Glomerular visceral epithelial cell (primary cell): ENCODE measurements at regions not wholly inside any gene's neighbourhood (a gene's known extent, or its start where the extent isn't known, plus 50 kb on each side); places are given as distances from the start of the nearest gene placed in this dataset.

Experiments
- DNase-seq: peaks from one replicate; pipeline ENCODE4 v3.0.0-alpha.2; 2016; ENCODE audit errors: extremely low spot score

DNA sequence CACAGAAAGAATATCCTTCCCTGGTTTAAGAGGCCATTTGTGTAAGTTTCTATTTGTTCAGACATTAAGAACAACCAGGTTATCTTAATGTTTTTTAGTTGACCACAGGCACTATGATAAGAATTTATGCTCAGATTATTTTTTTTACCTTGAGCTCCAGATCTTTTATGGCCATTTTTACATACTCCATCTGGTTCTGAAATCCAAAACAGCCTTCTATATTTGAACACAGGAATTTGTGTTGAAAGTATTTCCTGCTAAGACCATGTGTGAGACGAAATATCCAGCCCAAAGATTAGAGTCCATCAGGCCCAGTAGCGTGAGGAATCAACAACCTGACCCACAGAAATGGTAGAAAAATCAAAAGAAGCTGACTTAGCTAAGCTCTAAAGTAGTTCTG, 569.9 kb upstream of the FAT3 start:
- DNase-seq = no peak

DNA sequence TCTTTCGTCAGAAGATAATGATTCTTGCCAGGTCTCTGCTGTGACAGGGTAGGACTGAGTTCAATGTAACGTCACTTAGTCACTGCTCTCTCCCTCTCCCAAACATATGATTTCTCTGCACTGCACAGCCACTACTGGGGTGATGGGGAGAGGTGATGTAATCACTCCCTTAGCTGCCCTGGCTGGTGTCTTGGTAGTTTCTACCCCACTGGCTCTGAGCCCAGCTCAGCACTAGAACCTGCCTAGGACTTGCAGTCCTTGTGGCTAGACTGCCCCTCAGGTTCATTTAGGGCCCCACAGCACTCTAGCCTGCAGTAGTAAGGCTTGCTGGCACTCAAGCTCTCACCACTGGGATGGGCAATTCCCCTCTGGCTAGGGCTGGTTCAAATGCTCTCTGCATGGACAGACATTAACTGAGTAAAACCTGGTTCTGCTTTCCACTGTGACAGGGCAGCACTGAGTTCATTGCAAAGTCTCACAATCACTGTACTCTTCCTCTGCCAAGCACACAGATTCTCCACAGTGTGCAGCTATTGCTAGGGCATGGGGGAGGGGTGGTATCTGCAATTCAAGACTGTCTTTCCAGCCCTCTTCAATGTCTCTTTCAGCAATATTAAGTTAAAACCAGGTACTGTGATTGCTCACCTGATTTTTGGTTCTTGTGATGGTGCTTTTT, 571.4 kb upstream of the FAT3 start:
- peak; percentile 25 for DNase-seq

DNA sequence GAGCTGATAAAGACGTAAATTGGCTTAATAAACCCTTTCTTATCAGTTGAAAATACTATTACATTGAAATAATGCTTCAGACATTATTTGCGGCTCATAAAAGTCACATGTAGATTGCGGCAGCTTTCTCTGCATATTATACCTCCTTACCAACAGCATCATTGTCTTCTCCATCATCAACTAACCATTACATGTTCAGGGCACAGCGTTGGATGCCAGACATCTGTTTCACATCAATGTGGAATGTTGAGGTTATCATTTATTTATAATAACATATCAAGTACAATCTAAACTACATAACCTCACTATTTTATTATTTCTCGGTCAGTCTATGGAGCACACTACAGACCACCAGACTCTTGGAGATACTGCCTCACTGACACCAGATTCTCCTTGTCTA, 573.8 kb upstream of the FAT3 start:
- no peak for DNase-seq

DNA sequence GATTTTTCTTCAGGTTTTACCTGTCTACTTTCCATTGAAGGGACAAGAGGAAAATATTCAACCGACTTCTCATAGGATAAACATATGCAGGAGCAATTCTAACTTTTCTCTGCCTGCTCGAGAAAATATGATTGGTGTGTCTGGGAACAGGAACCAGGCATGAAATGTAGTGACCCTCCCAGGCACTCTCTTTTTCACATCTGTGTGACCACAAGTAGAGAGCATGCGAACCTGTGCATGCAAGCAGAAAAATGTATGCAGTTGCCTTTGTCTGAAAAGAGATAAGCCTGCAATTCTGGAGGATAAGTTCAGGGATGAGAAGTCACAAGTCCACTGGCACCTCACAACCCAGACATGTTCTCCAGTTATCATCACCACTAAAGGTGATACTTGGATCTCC, 583.5 kb upstream of the FAT3 start:
- no peak for DNase-seq

DNA sequence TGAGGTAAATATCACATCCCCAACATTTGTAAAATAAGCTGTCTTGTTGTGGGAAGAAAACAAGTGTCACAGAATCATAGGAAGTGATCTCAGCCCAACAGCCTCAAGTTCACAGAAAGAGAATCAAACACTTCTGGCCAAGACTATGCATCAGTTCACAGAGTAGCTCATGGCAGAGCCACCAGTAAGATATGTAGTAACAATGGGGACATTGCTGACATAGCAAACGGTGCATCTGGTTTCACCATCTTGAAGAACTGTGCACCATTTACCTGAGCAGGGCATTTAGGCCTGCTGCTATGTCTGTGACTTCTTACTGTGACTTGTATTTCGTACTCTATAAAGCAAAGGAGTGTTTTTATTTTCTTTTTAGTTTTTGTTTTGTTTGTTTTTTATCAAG, 585.3 kb upstream of the FAT3 start:
- no peak for DNase-seq

DNA sequence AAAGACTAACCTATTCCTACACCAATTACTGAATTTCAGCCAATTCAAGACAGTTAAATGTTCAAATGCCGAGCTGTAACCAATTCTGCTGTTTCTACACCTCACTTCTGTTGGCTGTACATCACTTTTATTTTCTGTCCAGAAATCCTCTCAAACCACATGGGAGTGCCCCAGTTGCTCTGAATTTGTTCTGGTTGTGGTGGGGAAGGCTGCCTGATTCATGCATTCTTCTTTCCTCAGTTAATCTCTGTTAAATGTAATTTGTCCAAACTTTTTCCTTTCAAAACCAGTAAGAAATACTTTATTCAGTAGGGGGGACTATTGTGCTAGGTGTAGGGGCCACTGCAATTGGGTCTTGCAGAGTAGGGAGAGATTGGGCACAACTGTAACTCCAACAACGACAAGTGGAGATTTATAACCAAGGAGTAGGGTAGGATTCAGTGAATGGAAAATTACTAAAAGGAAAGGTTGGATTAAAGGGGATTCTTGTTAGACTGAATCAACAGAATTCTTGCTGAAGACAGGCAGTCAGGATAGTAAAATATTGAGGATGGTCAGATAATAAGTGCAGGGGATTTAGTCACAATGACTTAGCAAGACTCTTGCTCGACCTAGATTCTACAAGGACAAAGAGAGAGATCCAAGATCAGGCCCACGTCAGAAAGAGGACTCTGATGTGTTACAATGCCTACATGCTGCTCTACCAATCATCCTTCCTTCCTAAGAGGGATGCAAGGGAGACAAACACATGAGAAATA, 593.5 kb upstream of the FAT3 start:
- no peak for DNase-seq

DNA sequence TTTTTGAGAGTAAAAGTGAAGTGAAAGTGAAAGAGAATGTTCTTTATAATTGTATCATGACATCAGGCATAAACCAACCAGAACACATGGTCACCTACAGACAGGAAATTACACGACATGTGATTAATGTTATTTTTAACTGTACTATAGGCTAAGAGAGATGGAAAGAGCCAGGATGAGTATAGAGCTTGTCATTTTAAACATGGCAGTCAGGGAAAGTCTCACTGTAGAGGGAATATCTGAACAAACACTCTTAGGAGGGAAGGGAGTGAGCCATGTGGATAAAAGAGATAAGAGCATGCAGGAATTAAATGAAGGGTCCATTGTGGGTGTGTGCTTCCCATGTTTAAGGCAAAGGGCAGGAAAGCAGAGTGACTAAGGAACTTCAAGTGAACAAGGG, 599.1 kb upstream of the FAT3 start:
- no peak for DNase-seq

DNA sequence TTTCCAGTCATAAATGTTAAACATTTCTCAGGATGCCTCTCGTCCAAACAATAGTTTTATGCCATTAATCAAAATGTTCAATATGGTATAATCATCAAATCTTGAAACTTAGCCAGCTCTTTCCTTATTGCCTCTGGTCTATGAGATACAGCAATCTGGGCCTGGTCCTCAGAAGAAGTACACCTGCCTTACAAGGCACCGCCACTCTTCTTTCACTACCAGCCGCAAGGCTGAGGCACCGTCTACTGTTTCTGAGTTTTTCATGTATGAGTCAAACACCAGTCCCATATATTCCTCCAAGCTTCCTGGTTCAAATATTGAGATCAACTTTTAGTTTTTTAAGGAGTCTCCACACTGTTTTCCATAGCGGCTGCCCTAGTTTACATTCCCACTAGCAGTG, 600.6 kb upstream of the FAT3 start:
- no peak for DNase-seq

DNA sequence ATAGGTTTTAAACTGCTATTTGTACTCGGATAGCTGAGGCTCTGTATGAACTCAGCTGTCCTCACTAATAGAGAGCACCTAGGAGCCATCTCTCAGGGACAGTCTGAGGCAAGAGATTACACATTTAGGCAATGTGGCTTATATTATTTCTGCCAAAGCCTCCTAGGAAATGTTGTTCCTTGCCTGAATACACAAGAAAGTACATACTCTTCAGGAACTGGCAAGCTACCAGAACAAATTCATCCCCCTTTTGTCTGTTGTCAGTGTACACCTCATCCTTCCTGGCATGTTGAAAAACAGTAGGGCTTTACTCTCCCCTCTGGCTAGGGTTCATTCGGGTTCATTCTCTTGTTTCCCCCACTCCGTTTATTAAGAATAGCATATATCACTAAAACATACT, 615.9 kb upstream of the FAT3 start:
- no peak for DNase-seq

DNA sequence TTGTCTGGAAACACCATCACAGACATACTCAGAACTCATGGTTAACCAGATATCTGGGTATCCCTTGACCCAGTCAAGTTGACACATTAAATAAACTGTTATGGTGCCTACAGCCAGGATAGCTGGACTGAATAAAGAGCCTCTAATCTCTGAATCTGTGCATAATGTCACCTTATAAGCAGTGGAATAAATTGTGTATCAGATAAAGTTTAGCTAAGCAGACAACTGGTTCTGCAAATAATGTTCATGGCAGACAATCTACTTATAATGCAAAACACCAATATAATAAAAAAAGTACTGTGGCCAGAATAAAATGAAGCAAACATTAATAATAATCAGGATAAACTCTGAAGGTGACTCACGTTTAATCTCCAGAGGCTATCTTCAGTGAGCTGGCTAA, 628.5 kb upstream of the FAT3 start:
- DNase-seq = no peak

DNA sequence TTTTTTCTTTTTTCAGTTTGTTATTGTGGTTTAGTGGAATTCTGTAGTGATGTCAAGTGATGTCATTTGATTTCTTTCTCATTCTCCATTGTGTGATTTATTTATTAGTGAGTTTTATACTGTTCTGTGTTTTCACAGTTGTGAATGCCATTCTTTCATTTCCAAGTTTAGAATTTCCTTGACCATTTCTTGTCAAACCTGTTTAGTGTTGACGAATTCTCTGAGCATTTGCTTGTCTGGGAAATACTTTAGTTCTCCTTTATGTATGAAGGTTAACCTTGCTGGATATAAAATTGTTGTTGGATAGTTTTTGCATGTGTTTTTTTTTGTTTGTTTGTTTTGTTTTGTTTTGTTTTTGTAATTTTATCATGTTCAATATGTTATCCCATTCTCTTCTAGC, 633.6 kb upstream of the FAT3 start:
- DNase-seq = no peak

DNA sequence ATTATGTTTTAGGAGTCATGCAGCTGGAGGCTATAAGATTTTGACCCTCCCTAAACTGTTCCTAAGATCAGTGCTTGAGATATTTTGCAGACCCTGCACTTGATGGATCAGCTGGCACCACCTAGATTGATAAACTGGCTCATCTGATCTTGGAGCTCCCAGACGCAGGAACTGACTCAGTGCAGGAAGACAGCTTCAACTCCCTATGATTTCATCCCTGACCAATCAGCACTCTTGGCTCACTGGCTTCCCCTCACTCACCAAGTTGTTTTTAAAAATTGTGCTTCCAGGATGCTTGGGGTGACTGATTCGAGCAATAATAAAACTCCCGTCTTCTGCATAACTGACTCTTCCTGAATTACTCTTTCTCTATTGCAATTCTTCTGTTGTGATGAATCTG, 637.5 kb upstream of the FAT3 start:
- no peak for DNase-seq

DNA sequence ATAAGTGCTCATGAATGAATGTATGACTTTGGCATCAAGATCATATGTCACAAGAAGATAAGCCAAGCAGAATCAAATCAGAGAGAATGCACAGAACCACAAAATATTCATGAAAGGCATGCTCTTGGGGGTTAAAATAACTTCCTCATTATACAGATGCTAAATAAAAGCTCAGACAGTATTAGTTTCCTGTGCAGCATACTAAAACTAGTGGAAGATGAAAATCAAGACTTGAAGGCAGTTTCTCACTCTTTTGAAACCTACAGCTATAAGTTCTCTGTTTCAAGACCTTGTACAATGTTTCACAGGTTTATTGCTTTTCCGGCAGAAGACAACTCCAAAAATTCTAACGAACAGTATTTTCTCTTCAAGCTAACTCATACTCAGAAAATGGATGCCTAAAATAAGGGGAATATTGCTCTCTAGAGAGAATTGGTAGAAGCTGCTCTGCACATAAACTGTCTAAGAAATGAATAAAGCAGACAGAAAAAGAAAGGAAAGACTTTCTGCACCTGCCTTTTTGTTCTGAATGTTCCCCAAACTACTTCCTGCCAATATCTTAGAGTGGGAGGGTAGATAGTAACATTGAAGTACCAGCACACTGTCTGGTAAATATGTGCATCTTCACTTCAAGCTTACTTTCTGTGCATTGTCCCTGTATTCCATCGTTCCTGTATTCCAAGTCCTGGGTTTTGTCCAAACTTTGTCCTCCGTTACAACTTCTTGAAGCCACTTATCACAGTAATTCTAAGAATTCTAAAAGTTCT, 639.4 kb upstream of the FAT3 start:
- no peak for DNase-seq

DNA sequence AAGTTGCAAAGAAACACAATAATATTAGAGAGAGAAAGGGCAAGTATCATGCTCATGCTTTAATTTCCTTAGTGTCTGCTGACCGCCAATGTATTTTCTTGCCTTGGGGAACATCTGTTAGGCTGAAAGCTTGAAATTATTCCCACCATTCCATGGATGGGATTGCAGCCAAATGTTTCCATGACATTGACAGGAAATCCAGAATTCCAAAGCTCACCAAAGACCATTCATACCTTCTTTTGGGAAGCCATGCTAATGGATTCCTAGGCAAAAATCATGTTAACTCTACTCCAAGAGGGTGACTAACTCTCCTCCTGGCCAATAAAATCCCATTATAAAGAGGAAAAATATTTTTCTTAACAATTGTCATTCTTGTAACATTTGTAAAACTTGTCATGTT, 661.4 kb upstream of the FAT3 start:
- no peak for DNase-seq

DNA sequence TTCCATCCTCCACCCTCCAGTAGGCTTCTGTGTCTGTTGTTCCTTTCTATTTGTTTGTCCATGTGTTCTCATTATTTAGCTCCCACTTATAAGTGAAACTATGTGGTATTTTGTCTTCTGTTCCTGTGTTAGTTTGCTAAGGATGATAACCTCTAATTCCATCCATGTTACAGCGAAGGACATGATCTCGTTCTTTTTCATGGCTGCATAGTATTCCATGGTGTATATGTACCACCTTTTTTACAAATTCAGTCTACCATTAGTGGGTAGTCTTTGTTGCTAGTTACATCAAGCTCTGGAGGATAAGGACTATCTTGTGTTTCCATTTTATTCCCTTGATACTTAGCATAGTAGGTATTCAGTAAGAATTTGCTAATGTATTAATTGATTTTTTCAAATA, 664.2 kb upstream of the FAT3 start:
- no peak for DNase-seq

DNA sequence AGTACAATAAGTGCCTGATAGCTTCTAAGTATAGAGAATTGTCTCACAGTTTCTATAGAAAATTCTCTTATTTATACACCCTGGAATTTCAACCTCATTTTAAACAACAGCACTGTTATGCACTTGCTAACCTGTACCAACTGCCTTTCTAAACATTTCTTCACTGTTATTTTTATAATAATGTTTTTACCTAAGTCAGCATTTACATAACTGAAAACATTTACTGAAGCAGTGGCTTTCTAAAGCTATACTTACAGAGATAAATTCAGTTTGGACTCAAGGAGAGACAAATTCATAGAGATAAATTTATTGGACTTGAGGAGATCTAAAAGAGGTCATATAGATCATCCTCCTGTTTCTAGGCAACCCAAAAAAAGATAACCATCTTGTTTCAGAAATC, 686.6 kb upstream of the FAT3 start:
- no peak for DNase-seq

DNA sequence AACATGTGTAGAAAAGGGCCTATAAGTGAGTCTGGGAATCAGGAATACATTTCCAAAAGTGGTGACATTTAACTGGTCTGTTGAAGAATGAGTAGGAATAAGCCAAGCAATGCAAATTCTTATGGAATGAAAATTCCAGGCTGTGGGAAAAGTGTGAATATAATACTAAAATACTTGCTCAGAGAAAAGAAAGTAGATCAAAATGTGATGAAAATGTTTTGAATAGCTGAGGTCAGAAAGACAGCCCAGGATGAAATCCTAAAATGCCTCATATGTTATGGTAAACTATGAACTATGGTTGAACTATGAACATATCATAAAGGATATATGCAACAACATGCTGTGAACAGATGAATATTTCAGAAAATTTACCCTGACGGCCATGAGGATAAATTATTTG, 688.3 kb upstream of the FAT3 start:
- no peak for DNase-seq

DNA sequence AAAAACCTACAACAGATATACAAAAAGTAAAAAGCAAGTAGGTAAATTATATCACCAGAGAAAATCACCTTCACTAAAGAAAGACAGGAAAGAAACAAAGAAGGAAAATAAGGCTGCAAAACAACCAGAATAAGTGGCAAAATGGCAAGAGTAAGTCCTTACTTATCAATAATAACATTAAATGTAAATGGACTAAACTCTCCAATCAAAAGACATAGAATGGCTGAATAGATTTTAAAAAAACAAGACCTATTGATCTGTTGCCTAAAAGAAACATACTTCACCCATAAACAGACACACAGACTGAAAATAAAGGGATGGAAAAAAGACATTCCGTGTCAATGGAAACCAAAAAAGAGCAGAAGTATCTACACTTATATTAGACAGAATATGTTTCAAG, 695.7 kb upstream of the FAT3 start:
- DNase-seq = no peak

DNA sequence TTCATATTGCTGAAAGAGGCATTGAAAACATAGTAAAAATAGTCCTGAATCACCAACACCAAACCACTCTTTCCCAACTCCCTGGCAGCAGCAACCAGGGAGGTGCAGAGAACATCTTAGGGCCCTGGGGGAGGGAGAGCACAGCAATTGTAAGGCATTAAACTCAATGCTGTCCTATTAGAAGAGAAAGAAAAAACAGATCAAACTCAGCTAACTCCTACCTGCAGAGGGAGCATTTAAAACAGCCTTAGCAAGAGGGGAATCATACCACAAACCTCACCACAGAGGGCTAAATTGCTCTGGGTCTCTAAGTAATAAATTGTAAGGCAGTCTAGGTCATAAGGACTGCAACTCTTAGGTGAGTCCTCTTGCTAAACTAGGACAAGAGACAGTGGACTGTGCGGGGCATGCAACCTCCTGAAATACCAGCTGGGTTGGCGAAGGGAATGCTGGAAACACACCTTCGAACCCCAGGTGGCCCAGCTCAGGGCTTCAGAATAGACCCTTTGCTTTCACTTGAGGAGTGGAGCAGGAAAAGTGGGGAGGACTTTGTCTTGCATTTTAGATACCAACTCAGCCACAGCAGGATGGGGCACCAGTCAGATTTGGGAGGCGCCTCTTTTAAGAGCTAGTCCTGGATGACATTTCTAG, 697.1 kb upstream of the FAT3 start:
- DNase-seq = no peak

DNA sequence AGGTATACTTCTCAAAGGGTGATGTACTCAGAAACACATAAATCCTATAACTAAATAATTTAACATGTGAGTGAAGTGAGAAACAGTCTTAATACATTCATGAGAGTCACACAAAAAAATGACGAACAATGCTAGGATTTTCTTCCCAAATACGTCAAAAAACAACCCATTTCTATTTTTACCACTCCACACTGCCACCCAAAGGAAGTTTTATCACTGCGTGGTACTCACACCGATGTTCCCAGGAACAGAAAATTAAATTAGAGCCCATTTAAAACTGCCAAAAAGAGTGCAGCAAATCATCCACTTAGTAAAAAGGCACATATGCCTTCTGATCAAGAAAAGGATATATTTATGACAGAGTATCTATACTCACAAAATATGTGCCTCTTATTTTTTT, 710.9 kb upstream of the FAT3 start:
- DNase-seq = no peak

DNA sequence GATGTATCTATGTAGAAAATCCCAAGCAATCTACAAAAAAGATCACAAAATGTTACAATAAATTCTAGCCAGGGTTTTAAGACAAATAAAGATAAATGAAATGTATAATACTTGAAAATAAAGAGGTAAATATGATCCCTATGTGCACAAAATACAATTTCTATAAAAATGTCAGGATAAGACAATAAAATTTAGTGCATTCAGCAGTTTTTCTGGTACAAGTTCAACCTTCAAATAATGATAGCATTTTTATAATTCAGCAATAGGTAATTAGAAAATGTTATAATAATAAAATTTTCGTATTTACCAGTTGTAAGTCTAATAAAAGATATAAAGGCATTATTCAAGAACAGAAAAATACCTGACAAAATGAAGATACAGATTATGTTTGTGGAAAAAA, 726.8 kb upstream of the FAT3 start:
- DNase-seq = no peak

DNA sequence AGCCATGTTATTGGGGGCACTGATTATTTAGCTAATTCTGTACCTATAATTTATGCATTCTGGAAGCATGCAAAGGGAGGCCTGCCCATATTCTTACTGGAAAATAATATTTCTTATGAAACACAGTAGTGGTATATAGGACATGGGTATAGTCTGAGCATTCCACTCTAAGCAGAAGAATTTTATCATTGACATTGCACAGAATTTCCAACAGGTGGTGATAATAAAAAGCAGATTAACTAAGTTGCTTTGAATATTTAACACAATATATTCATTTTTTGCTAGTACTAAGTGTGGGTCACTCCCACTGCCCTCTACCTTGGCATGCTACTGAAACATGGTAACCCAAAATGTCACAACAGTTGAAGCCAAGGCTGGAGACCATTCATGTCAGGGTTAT, 728.8 kb upstream of the FAT3 start:
- DNase-seq = no peak

DNA sequence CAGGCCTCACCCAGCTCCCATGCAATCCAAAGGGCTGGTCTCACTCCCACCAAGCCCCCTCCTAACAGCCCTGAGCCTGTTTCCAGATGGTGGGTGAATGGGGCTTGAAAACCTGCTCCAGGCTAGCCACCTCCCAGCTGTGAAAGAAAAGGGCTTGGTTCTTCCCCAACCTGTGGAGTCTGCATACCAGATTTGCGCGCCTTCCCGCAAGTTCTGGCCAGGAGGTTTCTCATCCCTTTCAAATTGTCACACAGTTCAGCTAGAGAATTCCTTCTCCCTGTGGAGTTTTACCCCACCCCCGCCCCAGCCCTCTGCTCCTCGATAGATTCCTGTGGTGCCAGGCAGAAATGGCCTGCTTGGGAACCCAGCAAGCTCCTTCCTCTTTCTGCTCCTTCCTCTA, 734.6 kb upstream of the FAT3 start:
- no peak for DNase-seq
